CD14-positive monocyte (primary cell): ENCODE measurements at regions not wholly inside any gene's neighbourhood (a gene's known extent, or its start where the extent isn't known, plus 50 kb on each side); places are given as distances from the start of the nearest gene placed in this dataset.

Experiments used
- DNase-seq, 3 donors: peaks; one replicate each; pipeline ENCODE4 v3.0.0-alpha.2; 2011 to 2022
- H2AFZ ChIP-seq: 2 replicates; pipeline ENCODE4 v1.6.0; 2012; ENCODE audit warnings: mild to moderate bottlenecking, low read depth, low read length, inconsistent platforms; ENCODE audit not compliant: insufficient read depth, poor library complexity, severe bottlenecking
- H3K27ac ChIP-seq, 2 donors: 1 replicate in 1 of 2; 2 replicates in 1 of 2; pipeline ENCODE4 v1.5.1; 2012 to 2013; ENCODE audit warnings: low read length in 2 of 2, control low read depth in 1 of 2, inconsistent platforms in 1 of 2, low read depth in 1 of 2, mild to moderate bottlenecking in 1 of 2
- H3K27me3 ChIP-seq, 2 donors: one replicate each; pipeline versions ENCODE4 v1.6.0 to v1.6.1; 2011 to 2013; ENCODE audit warnings: low read length in 2 of 2; ENCODE audit not compliant: control insufficient read depth in 2 of 2, insufficient read depth in 2 of 2
- H3K36me3 ChIP-seq, 2 donors: replicated peaks in 1 of 2; 1 replicate in 1 of 2; 2 replicates in 1 of 2; pipeline versions ENCODE4 v1.5.1 to v1.6.1; 2012 to 2013; ENCODE audit warnings: low read length in 2 of 2, control low read depth in 1 of 2, inconsistent platforms in 1 of 2, mild to moderate bottlenecking in 1 of 2; ENCODE audit not compliant: insufficient read depth in 2 of 2, control insufficient read depth in 1 of 2
- H3K4me1 ChIP-seq, 2 donors: 1 replicate in 1 of 2; 2 replicates in 1 of 2; pipeline versions ENCODE4 v1.5.1 to v1.6.1; 2012 to 2013; ENCODE audit warnings: low read length in 2 of 2, control low read depth in 1 of 2, inconsistent platforms in 1 of 2, mild to moderate bottlenecking in 1 of 2, moderate library complexity in 1 of 2; ENCODE audit not compliant: insufficient read depth in 2 of 2, control insufficient read depth in 1 of 2
- H3K4me2 ChIP-seq: replicated peaks from 2 replicates; pipeline ENCODE3; 2012; ENCODE audit warnings: low read length, moderate library complexity, mild to moderate bottlenecking; ENCODE audit not compliant: poor library complexity, severe bottlenecking; ENCODE audit errors: extremely low read depth
- H3K4me3 ChIP-seq, 3 experiments: fragments of 200-600 bp in 1 of 3; sonication (generic) in 1 of 3; replicated peaks in 1 of 3; 1 replicate in 2 of 3; 2 replicates in 1 of 3; pipeline ENCODE4 v1.5.1; 2011 to 2013; ENCODE audit warnings: low read length in 3 of 3, mild to moderate bottlenecking in 3 of 3, control low read depth in 2 of 3, low read depth in 2 of 3, inconsistent platforms in 1 of 3, moderate library complexity in 1 of 3
- H3K79me2 ChIP-seq: 2 replicates; pipeline ENCODE4 v1.6.0; 2012; ENCODE audit warnings: mild to moderate bottlenecking, control low read depth, inconsistent platforms, low read length, moderate library complexity; ENCODE audit not compliant: insufficient read depth
- H3K9ac ChIP-seq: 2 replicates; pipeline ENCODE4 v1.6.0; 2017; ENCODE audit warnings: low read length, mild to moderate bottlenecking; ENCODE audit not compliant: insufficient read depth, poor library complexity, severe bottlenecking
- H3K9me3 ChIP-seq, 2 donors: replicated peaks in 1 of 2; 1 replicate in 1 of 2; 2 replicates in 1 of 2; pipeline versions ENCODE4 v1.5.1 to v1.6.1; 2012 to 2013; ENCODE audit warnings: low read length in 2 of 2, control low read depth in 1 of 2; ENCODE audit not compliant: control insufficient read depth in 1 of 2, insufficient read depth in 1 of 2
- H4K20me1 ChIP-seq: 2 replicates; pipeline ENCODE4 v1.6.0; 2012; ENCODE audit warnings: mild to moderate bottlenecking, low read length, control low read depth, moderate library complexity; ENCODE audit not compliant: insufficient read depth
- H3K27ac Mint-ChIP-seq, 7 donors: one replicate each; pipeline ENCODE4 v1.8.0; 2020; ENCODE audit warnings: mild to moderate bottlenecking in 7 of 7, mixed read lengths in 7 of 7, moderate library complexity in 6 of 7, inconsistent platforms in 2 of 7
- H3K27me3 Mint-ChIP-seq, 3 donors: one replicate each; pipeline ENCODE4 v1.8.0; 2021 to 2022; ENCODE audit warnings: low read depth in 3 of 3, mild to moderate bottlenecking in 3 of 3, mixed read lengths in 3 of 3, moderate library complexity in 3 of 3, inconsistent platforms in 1 of 3
- H3K36me3 Mint-ChIP-seq, 2 donors: one replicate each; pipeline ENCODE4 v1.8.0; 2020; ENCODE audit warnings: mixed read lengths in 2 of 2, inconsistent platforms in 1 of 2, mild to moderate bottlenecking in 1 of 2
- H3K4me1 Mint-ChIP-seq: one replicate; pipeline ENCODE4 v1.8.0; 2020; ENCODE audit warnings: mild to moderate bottlenecking, mixed read lengths
- H3K4me3 Mint-ChIP-seq, 2 donors: one replicate each; pipeline ENCODE4 v1.8.0; 2020; ENCODE audit warnings: mild to moderate bottlenecking in 2 of 2, mixed read lengths in 2 of 2, moderate library complexity in 1 of 2
- H3K9me3 Mint-ChIP-seq, 7 donors: one replicate each; pipeline ENCODE4 v1.8.0; 2020 to 2022; ENCODE audit warnings: mixed read lengths in 7 of 7, mild to moderate bottlenecking in 6 of 7, moderate library complexity in 6 of 7, inconsistent platforms in 2 of 7
- WGBS: methylation state at CpG from one replicate; pipeline ENCODE4 v1.1.5; 2013; ENCODE audit warnings: missing lambda C conversion rate; ENCODE audit not compliant: insufficient coverage; 5-methylcytosine and 5-hydroxymethylcytosine counted together
- intact Hi-C, 2 donors: fragments of 100-400 bp; cut with micrococcal nuclease; formaldehyde crosslinking; loops; one replicate each; pipeline versions ENCODE4 v1.15.0 to v1.15.1; 2023
- TF ChIP-seq, protein P1 (sequence below): fragments of 200-600 bp; IDR thresholded peaks from one replicate; pipeline ENCODE4 v1.8.0; 2022; ENCODE audit warnings: antibody characterized with exemption, mild to moderate bottlenecking

DNA sequence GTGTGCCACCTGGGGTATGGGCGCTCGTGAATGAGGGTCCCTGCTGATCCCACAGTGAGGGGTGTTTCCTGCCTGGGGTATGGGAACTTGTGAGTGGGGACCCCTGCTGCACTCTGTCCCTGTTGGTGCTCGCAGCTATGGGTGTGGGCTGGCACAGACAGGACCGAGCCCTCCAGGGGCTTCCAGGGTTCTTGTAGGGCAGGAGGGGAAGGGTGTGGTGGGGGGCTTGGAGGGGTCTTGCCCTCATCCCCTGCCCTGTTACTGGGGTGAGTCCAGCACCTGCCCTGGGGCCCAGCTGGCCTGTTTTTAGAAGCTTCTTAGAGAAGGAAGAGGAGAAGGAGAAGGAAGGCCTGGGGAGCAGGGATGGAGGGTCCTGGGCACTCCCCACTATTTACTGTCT is 377.0 kb upstream of the NUPR2 start:
- no peak overlapping the region for H3K4me3 Mint-ChIP-seq

DNA sequence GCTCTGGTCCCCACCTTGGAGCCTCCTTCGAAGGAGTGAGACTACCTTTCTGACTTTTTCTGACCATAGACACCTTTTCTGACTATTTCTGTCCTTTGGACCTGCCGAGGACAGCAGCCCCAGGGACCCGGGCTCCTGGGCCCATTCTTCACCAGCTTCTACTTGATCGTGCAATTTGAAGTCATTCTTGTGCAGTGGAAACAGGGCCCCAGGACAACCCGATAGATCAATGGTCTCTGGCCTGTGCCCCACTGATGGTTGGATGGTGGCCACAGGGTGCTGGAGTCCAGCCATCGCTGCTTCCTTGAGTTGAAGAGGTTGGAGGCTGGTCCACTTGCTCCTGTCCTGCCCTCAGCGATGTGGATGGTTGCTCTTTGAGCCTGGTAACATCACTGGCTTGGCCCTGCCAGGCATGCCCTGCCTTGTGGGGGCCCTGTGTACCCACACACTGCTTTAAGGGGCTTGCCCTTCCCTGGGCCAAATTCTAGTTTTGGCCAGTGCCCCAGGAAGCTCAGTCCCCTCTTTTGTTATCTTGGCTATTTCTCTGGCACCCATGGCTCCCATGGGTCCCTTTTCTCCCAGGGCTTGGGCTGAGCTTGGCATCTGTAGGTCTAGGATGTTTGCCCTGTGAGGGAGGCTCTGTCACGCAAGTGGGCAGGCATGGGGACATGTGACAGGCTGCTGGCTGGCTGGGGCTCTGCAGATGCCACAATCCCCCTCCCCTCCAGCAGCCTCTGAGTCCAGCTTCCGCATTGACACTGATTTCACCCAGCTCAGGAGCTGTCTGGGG is 375.6 kb upstream of the NUPR2 start:
- TF ChIP-seq, protein P1, sequence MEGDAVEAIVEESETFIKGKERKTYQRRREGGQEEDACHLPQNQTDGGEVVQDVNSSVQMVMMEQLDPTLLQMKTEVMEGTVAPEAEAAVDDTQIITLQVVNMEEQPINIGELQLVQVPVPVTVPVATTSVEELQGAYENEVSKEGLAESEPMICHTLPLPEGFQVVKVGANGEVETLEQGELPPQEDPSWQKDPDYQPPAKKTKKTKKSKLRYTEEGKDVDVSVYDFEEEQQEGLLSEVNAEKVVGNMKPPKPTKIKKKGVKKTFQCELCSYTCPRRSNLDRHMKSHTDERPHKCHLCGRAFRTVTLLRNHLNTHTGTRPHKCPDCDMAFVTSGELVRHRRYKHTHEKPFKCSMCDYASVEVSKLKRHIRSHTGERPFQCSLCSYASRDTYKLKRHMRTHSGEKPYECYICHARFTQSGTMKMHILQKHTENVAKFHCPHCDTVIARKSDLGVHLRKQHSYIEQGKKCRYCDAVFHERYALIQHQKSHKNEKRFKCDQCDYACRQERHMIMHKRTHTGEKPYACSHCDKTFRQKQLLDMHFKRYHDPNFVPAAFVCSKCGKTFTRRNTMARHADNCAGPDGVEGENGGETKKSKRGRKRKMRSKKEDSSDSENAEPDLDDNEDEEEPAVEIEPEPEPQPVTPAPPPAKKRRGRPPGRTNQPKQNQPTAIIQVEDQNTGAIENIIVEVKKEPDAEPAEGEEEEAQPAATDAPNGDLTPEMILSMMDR, result no peak
- Histone ChIP-seq H3K27me3 (no peaks in the 10 kb centered on the region), H4K20me1 (no peaks in the 10 kb centered on the region), H2AFZ (no peak overlapping the region), H3K27ac (no peak overlapping the region), H3K4me2 (no peak overlapping the region), H3K4me3 (no peak overlapping the region), H3K36me3 (no peaks in the 10 kb centered on the region), H3K4me1 (no peaks in the 10 kb centered on the region), H3K9ac (no peak overlapping the region), H3K79me2 (no peaks in the 10 kb centered on the region), H3K9me3 (peaks cover 87 to 89% of the 10 kb centered on the region in 2 donors)
- WGBS, result 70% methylated on average over 7 of the region's 9 CpGs
- H3K4me1 Mint-ChIP-seq, result no peaks in the 10 kb centered on the region
- H3K36me3 Mint-ChIP-seq, result no peaks in the 10 kb centered on the region
- intact Hi-C loops, result no loop called here
- no peak for DNase-seq
- peaks cover 43 to 83% (median 74%) of the 10 kb centered on the region in 7 donors for H3K9me3 Mint-ChIP-seq
- H3K27me3 Mint-ChIP-seq, result peaks cover 0 to 2% (median 2%) of the 10 kb centered on the region in 3 donors
- no peak overlapping the region for H3K4me3 Mint-ChIP-seq
- no peak overlapping the region for H3K27ac Mint-ChIP-seq

More for the DNA sequence above, 377.0 kb upstream of the NUPR2 start:
- intact Hi-C loops, result no loop called here
- H4K20me1 ChIP-seq, result no peaks in the 10 kb centered on the region
- no peaks in the 10 kb centered on the region for H3K36me3 ChIP-seq
- H3K79me2 ChIP-seq, result no peaks in the 10 kb centered on the region
- Mint-ChIP-seq H3K27me3 (peaks cover 0 to 2% (median 2%) of the 10 kb centered on the region in 3 donors), H3K9me3 (peaks cover 43 to 84% (median 74%) of the 10 kb centered on the region in 7 donors), H3K4me1 (no peaks in the 10 kb centered on the region), H3K36me3 (no peaks in the 10 kb centered on the region), H3K27ac (no peak overlapping the region)
- no peak for DNase-seq
- no peaks in the 10 kb centered on the region for H3K4me1 ChIP-seq
- no peak overlapping the region for H3K9ac ChIP-seq
- no peak overlapping the region for H3K27ac ChIP-seq
- TF ChIP-seq, protein P1, result no peak
- H3K27me3 ChIP-seq, result no peaks in the 10 kb centered on the region
- no peak overlapping the region for H3K4me3 ChIP-seq
- no peak overlapping the region for H2AFZ ChIP-seq
- H3K4me2 ChIP-seq, result no peak overlapping the region
- H3K9me3 ChIP-seq, result peaks cover 86 to 90% of the 10 kb centered on the region in 2 donors
- 85% methylated on average over 2 of the region's 4 CpGs for WGBS
